OCI-LY7 (cell line): ENCODE measurements at regions not wholly inside any gene's neighbourhood (a gene's known extent, or its start where the extent isn't known, plus 50 kb on each side); places are given as distances from the start of the nearest gene placed in this dataset.

Experiments used
- BruUV-seq: library from RNA; stranded (reverse); fragments of 400-500 nt; replicated peaks from 2 replicates; lab custom pipeline; 2021; lab: Mats Ljungman, UMichigan
- CTCF ChIA-PET: fragments of 300-600 bp; sonication (Branson Sonifier 250); formaldehyde crosslinking; loops from one replicate; lab custom pipeline; 2022; ENCODE audit warnings: antibody characterized with exemption; ENCODE audit not compliant: unreplicated experiment; lab: Charles Lee
- POLR2A ChIA-PET: fragments of 300-600 bp; sonication (Branson Sonifier 250); formaldehyde crosslinking; loops from one replicate; lab custom pipeline; 2022; ENCODE audit warnings: antibody characterized with exemption; lab: Charles Lee
- DNase-seq: peaks from one replicate; pipeline ENCODE4 v3.0.0-alpha.2; 2015; ENCODE audit warnings: low spot score
- H2AFZ ChIP-seq: fragments of 200-600 bp; sonication (generic), shearing (Covaris generic); 2 replicates; pipeline ENCODE4 v1.6.1; 2014; ENCODE audit warnings: mild to moderate bottlenecking, antibody characterized with exemption, low read length, moderate library complexity
- H3K27ac ChIP-seq: fragments of 200-600 bp; sonication (generic); 2 replicates; pipeline ENCODE4 v1.5.1; 2014; ENCODE audit warnings: mixed run types, low read depth, mild to moderate bottlenecking, moderate library complexity, low read length, inconsistent platforms; ENCODE audit not compliant: poor library complexity, severe bottlenecking
- H3K36me3 ChIP-seq: fragments of 200-600 bp; sonication (generic); 2 replicates; pipeline ENCODE4 v1.6.1; 2014; ENCODE audit warnings: mild to moderate bottlenecking, antibody characterized with exemption, low read length, moderate library complexity, mixed read lengths; ENCODE audit not compliant: insufficient read depth
- H3K4me1 ChIP-seq: fragments of 200-600 bp; sonication (generic); 2 replicates; pipeline ENCODE4 v1.5.1; 2014; ENCODE audit warnings: mild to moderate bottlenecking, low read length; ENCODE audit not compliant: insufficient read depth, poor library complexity, severe bottlenecking
- H3K4me2 ChIP-seq: fragments of 200-600 bp; sonication (generic); 2 replicates; pipeline ENCODE4 v1.6.1; 2014; ENCODE audit warnings: mild to moderate bottlenecking, low read length
- H3K4me3 ChIP-seq: fragments of 200-600 bp; sonication (generic); 2 replicates; pipeline ENCODE4 v1.5.1; 2014; ENCODE audit warnings: mild to moderate bottlenecking, low read depth, low read length; ENCODE audit not compliant: poor library complexity, severe bottlenecking
- H3K79me2 ChIP-seq: fragments of 200-600 bp; sonication (generic); 2 replicates; pipeline ENCODE4 v1.6.1; 2016; ENCODE audit warnings: low read depth, mild to moderate bottlenecking, low read length, moderate library complexity, mixed read lengths; ENCODE audit not compliant: insufficient read depth
- H3K9me2 ChIP-seq: fragments of 200-600 bp; sonication (generic); 2 replicates; pipeline ENCODE4 v1.6.1; 2016; ENCODE audit warnings: mild to moderate bottlenecking, low read length, mixed read lengths; ENCODE audit not compliant: insufficient read depth
- H3K9me3 ChIP-seq: fragments of 200-600 bp; sonication (generic); 2 replicates; pipeline ENCODE4 v1.6.1; 2014; ENCODE audit warnings: mild to moderate bottlenecking, mixed run types, low read length, mixed read lengths
- H4K20me1 ChIP-seq: fragments of 200-600 bp; sonication (generic); 2 replicates; pipeline ENCODE4 v1.6.1; 2014; ENCODE audit warnings: mild to moderate bottlenecking, antibody characterized with exemption, low read length, moderate library complexity, mixed read lengths; ENCODE audit not compliant: insufficient read depth
- EZH2phosphoT487 ChIP-seq: fragments of 200-600 bp; sonication (generic); IDR thresholded peaks from 2 replicates; pipeline ENCODE4 v1.6.1; 2018; ENCODE audit warnings: low read depth, borderline replicate concordance, mild to moderate bottlenecking, mixed run types, antibody characterized with exemption, low read length, moderate library complexity, mixed read lengths
- intact Hi-C: fragments of 100-400 bp; cut with micrococcal nuclease; formaldehyde crosslinking; loops from one replicate; pipeline ENCODE4 v1.10.0; 2022; ENCODE audit not compliant: unreplicated experiment
- TF ChIP-seq, protein P1 (sequence below): fragments of 200-600 bp; sonication (generic); conservative IDR thresholded peaks from 2 replicates; pipeline ENCODE4 v1.5.1; 2014; ENCODE audit warnings: mild to moderate bottlenecking, antibody characterized with exemption, low read length, moderate library complexity, mixed read lengths

DNA sequence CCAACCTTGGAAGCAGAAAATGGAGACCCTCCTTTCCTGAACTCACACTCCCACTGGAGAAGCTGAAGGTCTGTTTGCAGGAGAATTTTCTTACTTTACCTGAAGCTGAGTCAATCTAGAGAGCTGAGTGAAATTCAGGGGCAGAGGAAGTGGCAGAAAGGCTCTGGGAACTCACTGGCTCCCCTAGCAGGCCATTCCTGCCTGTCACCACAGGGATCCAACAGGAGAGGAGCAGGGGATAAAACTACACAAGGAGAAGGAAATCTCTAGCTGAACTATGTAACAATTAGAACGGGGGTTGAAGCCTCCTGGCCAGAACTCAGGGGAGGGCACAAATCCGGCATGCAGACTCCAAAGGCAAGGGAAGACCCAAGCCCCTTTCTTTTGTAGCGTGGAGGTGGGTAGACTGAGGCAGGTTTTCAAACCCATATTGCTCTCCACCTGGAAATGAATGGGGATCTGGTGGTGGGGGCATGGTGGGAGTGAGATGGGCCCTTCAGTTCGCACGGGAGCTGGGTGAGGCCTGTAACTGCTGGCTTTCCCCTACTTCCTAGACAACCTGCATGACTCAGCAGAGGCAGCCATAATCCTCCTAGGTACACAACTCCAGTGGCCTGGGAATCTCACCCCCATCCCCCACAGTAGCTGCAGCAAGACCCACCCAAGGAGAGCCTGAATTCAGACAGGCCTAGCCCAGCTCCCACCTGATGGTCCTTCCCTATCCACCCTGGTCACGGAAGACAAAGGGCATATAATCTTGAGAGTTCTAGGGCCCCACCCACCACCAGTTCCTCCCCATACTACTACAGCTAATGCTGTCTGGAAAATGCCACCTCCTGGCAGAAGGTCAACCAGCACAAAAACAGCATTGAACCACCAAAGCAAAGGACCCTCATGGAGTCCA, 158.1 kb downstream of the LTN1 start:
- intact Hi-C loops, result no loop called here
- H3K9me3 ChIP-seq, result no peaks in the 10 kb centered on the region
- no peaks in the 10 kb centered on the region for H3K4me1 ChIP-seq
- H3K36me3 ChIP-seq, result no peaks in the 10 kb centered on the region
- ChIA-PET CTCF (no interaction called here), POLR2A (interaction anchor here (0.6 kb wide), 1 partner anchor 1844 kb away, joined by 3 read pairs; no protein-coding TSS in a partner anchor)
- H3K27ac ChIP-seq, result no peak overlapping the region
- H4K20me1 ChIP-seq, result no peaks in the 10 kb centered on the region
- H3K4me2 ChIP-seq, result no peak overlapping the region
- TF ChIP-seq, protein P1, sequence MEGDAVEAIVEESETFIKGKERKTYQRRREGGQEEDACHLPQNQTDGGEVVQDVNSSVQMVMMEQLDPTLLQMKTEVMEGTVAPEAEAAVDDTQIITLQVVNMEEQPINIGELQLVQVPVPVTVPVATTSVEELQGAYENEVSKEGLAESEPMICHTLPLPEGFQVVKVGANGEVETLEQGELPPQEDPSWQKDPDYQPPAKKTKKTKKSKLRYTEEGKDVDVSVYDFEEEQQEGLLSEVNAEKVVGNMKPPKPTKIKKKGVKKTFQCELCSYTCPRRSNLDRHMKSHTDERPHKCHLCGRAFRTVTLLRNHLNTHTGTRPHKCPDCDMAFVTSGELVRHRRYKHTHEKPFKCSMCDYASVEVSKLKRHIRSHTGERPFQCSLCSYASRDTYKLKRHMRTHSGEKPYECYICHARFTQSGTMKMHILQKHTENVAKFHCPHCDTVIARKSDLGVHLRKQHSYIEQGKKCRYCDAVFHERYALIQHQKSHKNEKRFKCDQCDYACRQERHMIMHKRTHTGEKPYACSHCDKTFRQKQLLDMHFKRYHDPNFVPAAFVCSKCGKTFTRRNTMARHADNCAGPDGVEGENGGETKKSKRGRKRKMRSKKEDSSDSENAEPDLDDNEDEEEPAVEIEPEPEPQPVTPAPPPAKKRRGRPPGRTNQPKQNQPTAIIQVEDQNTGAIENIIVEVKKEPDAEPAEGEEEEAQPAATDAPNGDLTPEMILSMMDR, result no peak
- no peak for TF ChIP-seq EZH2phosphoT487
- H3K79me2 ChIP-seq, result no peaks in the 10 kb centered on the region
- no peak overlapping the region for H2AFZ ChIP-seq
- no peak for DNase-seq
- H3K4me3 ChIP-seq, result no peak overlapping the region
- H3K9me2 ChIP-seq, result no peaks in the 10 kb centered on the region; the same call in 1 of the 2 replicates
- no TSS peak for BruUV-seq

DNA sequence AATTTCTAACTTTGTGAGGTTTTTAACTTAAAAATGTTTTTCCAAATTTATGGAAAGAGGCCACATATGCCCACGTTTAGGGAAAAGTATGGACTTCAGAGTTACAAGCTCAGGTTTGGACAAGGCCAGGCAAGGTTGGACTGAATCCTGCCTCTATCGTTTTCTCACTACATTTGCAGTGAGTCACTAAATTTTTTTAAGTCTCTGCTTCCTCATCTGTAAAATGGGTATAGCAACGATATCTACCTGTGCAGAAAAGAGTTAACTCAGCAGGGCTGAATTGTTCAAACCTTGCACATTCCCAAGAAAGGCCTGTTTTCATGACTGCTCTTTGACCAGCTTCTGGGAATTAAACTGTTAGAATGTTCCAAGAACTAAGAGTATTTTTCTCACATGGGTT, 159.1 kb downstream of the LTN1 start:
- BruUV-seq, result no TSS peak
- intact Hi-C loops, result no loop called here
- no peak overlapping the region for H3K27ac ChIP-seq

More for the DNA sequence above, 159.1 kb downstream of the LTN1 start:
- Histone ChIP-seq H3K36me3 (no peaks in the 10 kb centered on the region), H3K79me2 (no peaks in the 10 kb centered on the region), H4K20me1 (no peaks in the 10 kb centered on the region), H3K4me1 (no peaks in the 10 kb centered on the region), H2AFZ (no peak overlapping the region), H3K4me3 (no peak overlapping the region), H3K9me3 (no peaks in the 10 kb centered on the region), H3K9me2 (no peaks in the 10 kb centered on the region), H3K4me2 (no peak overlapping the region)
- TF ChIP-seq, protein P1, result no peak
- TF ChIP-seq EZH2phosphoT487, result no peak
- ChIA-PET CTCF (no interaction called here), POLR2A (interaction anchor here (0.6 kb wide), 1 partner anchor 574 kb away, joined by 3 read pairs; no protein-coding TSS in a partner anchor)
- DNase-seq, result no peak
